ENCODE measurements at regions not wholly inside any gene's neighbourhood (a gene's known extent, or its start where the extent isn't known, plus 50 kb on each side); places are given as distances from the start of the nearest gene placed in this dataset.

DNA sequence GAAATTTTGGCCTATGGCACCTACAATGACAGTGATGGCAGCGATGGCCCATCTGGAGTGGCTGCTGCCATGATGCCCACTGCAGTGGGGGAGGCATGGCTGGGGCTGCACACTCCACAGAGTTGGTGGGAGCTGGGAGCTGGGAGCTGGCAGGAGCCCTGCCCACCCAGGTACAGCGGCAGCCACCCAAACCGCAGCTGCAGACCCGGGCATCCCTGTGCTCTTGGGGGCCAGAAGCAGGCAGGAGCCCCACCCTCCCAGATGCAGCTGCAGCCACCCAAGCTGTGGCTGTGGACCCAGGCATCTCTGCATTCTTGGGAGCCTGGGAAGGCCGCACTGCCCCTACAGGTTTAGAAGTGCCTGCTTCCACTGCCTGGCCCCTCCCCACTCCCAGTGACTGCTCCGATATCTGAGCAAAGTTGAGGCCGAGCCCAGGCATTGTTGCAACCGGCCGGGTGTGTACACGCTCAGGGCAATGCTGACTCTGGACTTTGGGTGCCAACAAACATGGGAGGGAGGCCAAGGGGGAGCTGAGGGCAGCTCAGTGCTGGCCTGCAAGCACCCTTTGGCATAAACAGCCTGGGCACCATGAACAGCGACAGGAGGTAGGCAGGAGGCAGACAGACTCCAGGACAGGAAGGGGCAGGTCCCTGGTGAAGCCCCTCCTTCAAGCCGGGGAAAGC, 82.8 kb downstream of the PPP4R3C start:
- 88% methylated on average over 10 of the region's 12 CpGs; no CpG with 5 or more reads in 1 of the 2 donors for whole genome bisulfite sequencing, 2 donors (ENCODE audit: low coverage in 1 of 2)
- in situ Hi-C loops (cut with MboI; ENCODE audit: low pct_ligation_motif_present in 1 of 4, low pct_unique_long_range_greater_than_20kb in 1 of 4, low sequenced_read_pairs in 3 of 4) = no loop called here
- TF ChIP-seq POLR2AphosphoS5 (IDR thresholded peaks at IDR 0.05) (no peak), POLR2A (IDR thresholded peaks at IDR 0.05) (no peak), EP300 (IDR thresholded peaks at IDR 0.05; ENCODE audit: low read depth) (no peak)
- TF ChIP-seq, protein P1, sequence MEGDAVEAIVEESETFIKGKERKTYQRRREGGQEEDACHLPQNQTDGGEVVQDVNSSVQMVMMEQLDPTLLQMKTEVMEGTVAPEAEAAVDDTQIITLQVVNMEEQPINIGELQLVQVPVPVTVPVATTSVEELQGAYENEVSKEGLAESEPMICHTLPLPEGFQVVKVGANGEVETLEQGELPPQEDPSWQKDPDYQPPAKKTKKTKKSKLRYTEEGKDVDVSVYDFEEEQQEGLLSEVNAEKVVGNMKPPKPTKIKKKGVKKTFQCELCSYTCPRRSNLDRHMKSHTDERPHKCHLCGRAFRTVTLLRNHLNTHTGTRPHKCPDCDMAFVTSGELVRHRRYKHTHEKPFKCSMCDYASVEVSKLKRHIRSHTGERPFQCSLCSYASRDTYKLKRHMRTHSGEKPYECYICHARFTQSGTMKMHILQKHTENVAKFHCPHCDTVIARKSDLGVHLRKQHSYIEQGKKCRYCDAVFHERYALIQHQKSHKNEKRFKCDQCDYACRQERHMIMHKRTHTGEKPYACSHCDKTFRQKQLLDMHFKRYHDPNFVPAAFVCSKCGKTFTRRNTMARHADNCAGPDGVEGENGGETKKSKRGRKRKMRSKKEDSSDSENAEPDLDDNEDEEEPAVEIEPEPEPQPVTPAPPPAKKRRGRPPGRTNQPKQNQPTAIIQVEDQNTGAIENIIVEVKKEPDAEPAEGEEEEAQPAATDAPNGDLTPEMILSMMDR (IDR thresholded peaks at IDR 0.05) = no peak

DNA sequence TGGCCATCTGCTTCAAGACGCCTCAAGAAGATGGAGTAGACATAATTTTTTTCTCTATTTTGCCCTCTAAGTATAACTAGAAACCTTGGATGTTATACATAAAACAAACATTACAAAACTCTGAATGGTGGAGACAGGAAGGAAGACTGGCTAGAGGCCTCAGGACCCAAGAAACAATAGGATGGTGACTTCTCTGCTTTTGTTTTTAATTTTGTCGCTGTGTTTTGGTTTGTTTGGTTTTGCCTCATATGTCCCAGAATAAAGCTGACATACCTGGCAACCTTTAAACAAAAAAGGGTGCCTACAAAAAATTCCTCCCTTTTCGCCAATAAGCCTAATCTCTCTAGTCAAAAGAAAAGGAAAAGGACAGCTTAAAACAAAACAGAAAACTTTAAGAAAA, 109.1 kb downstream of the PPP4R3C start:
- H3K4me1 ChIP-seq = no peaks in the 10 kb centered on the region
- no peaks in the 10 kb centered on the region for H3K27me3 ChIP-seq
- no peaks in the 10 kb centered on the region for H3K36me3 ChIP-seq
- no peaks in the 10 kb centered on the region for H3K9me3 ChIP-seq
- intact Hi-C loops (cut with DNase I; ENCODE audit: low total_unique reads) (no loop called here), in situ Hi-C loops (cut with MboI; ENCODE audit: low pct_ligation_motif_present in 1 of 4, low pct_unique_long_range_greater_than_20kb in 1 of 4, low sequenced_read_pairs in 3 of 4) (no loop called here)
- TF ChIP-seq EP300 (IDR thresholded peaks at IDR 0.05; ENCODE audit: low read depth) (no peak), POLR2A (IDR thresholded peaks at IDR 0.05) (no peak), POLR2AphosphoS5 (IDR thresholded peaks at IDR 0.05) (no peak)
- TF ChIP-seq, protein P1 (IDR thresholded peaks at IDR 0.05) = no peak
- no peak for DNase-seq
- WGBS, 2 donors (ENCODE audit: low coverage in 1 of 2) = 74 to 80% methylated on average over 2 to 3 of the region's 3 CpGs
- H3K4me3 ChIP-seq = no peak overlapping the region
- H3K27ac ChIP-seq = no peak overlapping the region

More for the DNA sequence above, 82.8 kb downstream of the PPP4R3C start:
- Histone ChIP-seq H3K9me3 (no peaks in the 10 kb centered on the region), H3K27ac (no peak overlapping the region), H3K36me3 (no peaks in the 10 kb centered on the region), H3K4me3 (no peak overlapping the region), H3K4me1 (no peaks in the 10 kb centered on the region), H3K27me3 (no peaks in the 10 kb centered on the region)
- DNase-seq = no peak
- intact Hi-C loops (cut with DNase I; ENCODE audit: low total_unique reads) = no loop called here

DNA sequence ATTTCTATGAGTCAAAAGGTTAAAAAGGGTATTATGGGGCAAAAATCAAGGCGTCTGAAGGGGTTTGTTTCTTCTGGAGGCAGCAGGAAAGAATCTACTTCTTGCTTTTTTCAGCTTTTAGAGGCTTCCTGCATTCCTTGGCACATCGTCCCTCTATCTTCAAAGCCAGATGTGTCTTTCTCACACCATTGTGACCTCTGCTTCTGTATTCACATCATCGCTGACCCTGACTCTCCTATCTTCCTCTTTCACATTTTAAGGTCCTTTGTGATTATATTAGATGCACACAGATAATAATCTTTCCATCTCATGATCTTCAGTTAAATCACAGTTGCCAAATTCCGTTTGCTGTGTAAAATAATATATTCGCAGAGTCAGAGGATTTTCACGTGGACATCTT, 112.7 kb downstream of the PPP4R3C start:
- TF ChIP-seq POLR2AphosphoS5 (IDR thresholded peaks at IDR 0.05) (no peak), EP300 (IDR thresholded peaks at IDR 0.05; ENCODE audit: low read depth) (no peak), POLR2A (IDR thresholded peaks at IDR 0.05) (no peak)
- TF ChIP-seq, protein P1 (IDR thresholded peaks at IDR 0.05) = no peak
- Histone ChIP-seq H3K36me3 (no peaks in the 10 kb centered on the region), H3K27me3 (no peaks in the 10 kb centered on the region), H3K4me3 (no peak overlapping the region), H3K4me1 (no peaks in the 10 kb centered on the region), H3K27ac (no peak overlapping the region), H3K9me3 (no peaks in the 10 kb centered on the region)
- intact Hi-C loops (cut with DNase I; ENCODE audit: low total_unique reads) (no loop called here), in situ Hi-C loops (cut with MboI; ENCODE audit: low pct_ligation_motif_present in 1 of 4, low pct_unique_long_range_greater_than_20kb in 1 of 4, low sequenced_read_pairs in 3 of 4) (no loop called here)
- 11 to 50% methylated on average over 3 to 6 of the region's 6 CpGs for WGBS, 2 donors (ENCODE audit: low coverage in 1 of 2)
- DNase-seq = no peak

GRCh38 chrX:27336466-27337091, 126.6 kb downstream of the PPP4R3C start:
- no peaks in the 10 kb centered on the region for H3K27me3 ChIP-seq
- H3K4me3 ChIP-seq = no peak overlapping the region
- no peaks in the 10 kb centered on the region for H3K9me3 ChIP-seq
- no peaks in the 10 kb centered on the region for H3K36me3 ChIP-seq
- no peaks in the 10 kb centered on the region for H3K4me1 ChIP-seq
- 20 to 60% methylated on average over 1 to 9 of the region's 9 CpGs for WGBS, 2 donors (ENCODE audit: low coverage in 1 of 2)
- intact Hi-C loops (cut with DNase I; ENCODE audit: low total_unique reads) = no loop called here
- DNase-seq = peak; percentile 42
- in situ Hi-C loops (cut with MboI; ENCODE audit: low pct_ligation_motif_present in 1 of 4, low pct_unique_long_range_greater_than_20kb in 1 of 4, low sequenced_read_pairs in 3 of 4) = no loop called here
- no peak overlapping the region for H3K27ac ChIP-seq
- no peak for TF ChIP-seq POLR2AphosphoS5 (IDR thresholded peaks at IDR 0.05)
- TF ChIP-seq, protein P1 (IDR thresholded peaks at IDR 0.05) = peak; percentile 14 to 85 (median 53)

Data from transverse colon (tissue), 4 donors.